OCI-LY1 (cell line): ENCODE measurements at regions not wholly inside any gene's neighbourhood (a gene's known extent, or its start where the extent isn't known, plus 50 kb on each side); places are given as distances from the start of the nearest gene placed in this dataset.

Experiments
- CTCF ChIP-seq: fragments of 200-600 bp; sonication (generic), shearing (Covaris generic); IDR thresholded peaks from 2 replicates; pipeline ENCODE4 v1.5.1; 2017; ENCODE audit warnings: mild to moderate bottlenecking, antibody characterized with exemption, low read length, moderate library complexity, mixed read lengths
- EZH2 ChIP-seq: fragments of 200-600 bp; sonication (generic), shearing (Covaris generic); IDR thresholded peaks from 2 replicates; pipeline ENCODE4 v1.8.0; 2017; ENCODE audit warnings: borderline replicate concordance, mixed run types, mild to moderate bottlenecking, antibody characterized with exemption, low read length, moderate library complexity, mixed read lengths

GRCh38 chr18:45295388-45295787 is 319.9 kb upstream of the SLC14A2 start:
- TF ChIP-seq CTCF = no peak
- TF ChIP-seq EZH2 = no peak
